ENCODE measurements at regions not wholly inside any gene's neighbourhood (a gene's known extent, or its start where the extent isn't known, plus 50 kb on each side); places are given as distances from the start of the nearest gene placed in this dataset.

GRCh38 chr11:128201009-128201408, 386.3 kb downstream of the ETS1 start:
- H3K9me3 ChIP-seq: no peaks in the 10 kb centered on the region
- no peak overlapping the region for H3K27ac ChIP-seq (ENCODE audit: low read depth in 2 of 2, low read length in 1 of 2)
- H3K4me1 ChIP-seq (ENCODE audit: control insufficient read depth in 1 of 2, insufficient read depth in 2 of 2, low read depth in 1 of 2, low read length in 1 of 2): peaks cover 0 to 9% of the 10 kb centered on the region in 2 experiments; a peak in 2 of 4 replicates
- 79% methylated on average over 5 of the region's 5 CpGs for WGBS (ENCODE audit: low lambda C conversion rate)
- H3K4me3 ChIP-seq (ENCODE audit: low read depth in 2 of 2, low read length in 1 of 2): no peak overlapping the region
- H3K9ac ChIP-seq: no peak overlapping the region
- no peaks in the 10 kb centered on the region for H3K27me3 ChIP-seq (ENCODE audit: insufficient read depth)
- no peak for DNase-seq
- CTCF ChIA-PET: no interaction called here
- H3K4me2 ChIP-seq: no peak overlapping the region
- TF ChIP-seq RCOR1 (IDR thresholded peaks at IDR 0.05; ENCODE audit: low read length): no peak
- no peak for TF ChIP-seq REST (IDR thresholded peaks at IDR 0.05; ENCODE audit: low read depth, low read length)
- no peak for TF ChIP-seq SMC3 (IDR thresholded peaks at IDR 0.05; ENCODE audit: low read depth, low read length)
- no peak for TF ChIP-seq GABPA (IDR thresholded peaks at IDR 0.05; ENCODE audit: low read depth)
- TF ChIP-seq FOXM1 (IDR thresholded peaks at IDR 0.05; ENCODE audit: low read depth): no peak
- no peak for TF ChIP-seq EZH2phosphoT487 (IDR thresholded peaks at IDR 0.05; ENCODE audit: borderline replicate concordance, low read depth)
- no peak for TF ChIP-seq RFX5 (IDR thresholded peaks at IDR 0.05; ENCODE audit: low read length)
- no peak for TF ChIP-seq JUND (IDR thresholded peaks at IDR 0.05)
- no peak for TF ChIP-seq MEF2A (IDR thresholded peaks at IDR 0.05; ENCODE audit: borderline replicate concordance, low read depth)
- no peak for TF ChIP-seq GATA2 (CRISPR knock-in tag; IDR thresholded peaks at IDR 0.05)
- no peak for TF ChIP-seq USF2 (IDR thresholded peaks at IDR 0.05; ENCODE audit: borderline replicate concordance, low read depth, low read length)
- no peak for TF ChIP-seq CTCF (IDR thresholded peaks at IDR 0.05)
- TF ChIP-seq PBX3 (IDR thresholded peaks at IDR 0.05): no peak
- TF ChIP-seq IRF3 (IDR thresholded peaks at IDR 0.05; ENCODE audit: low read depth, low read length): no peak
- no peaks in the 10 kb centered on the region for H3F3A ChIP-seq (replicated peaks; ENCODE audit: insufficient read depth)
- no peaks in the 10 kb centered on the region for H4K20me1 ChIP-seq (ENCODE audit: insufficient read depth)
- POLR2A ChIA-PET: no interaction called here
- peaks cover 0 to 4% of the 10 kb centered on the region in 2 experiments for H3K36me3 ChIP-seq (replicated peaks in 1 of 2; ENCODE audit: control insufficient read depth in 1 of 2, insufficient read depth in 2 of 2, low read length in 1 of 2)
- H3K9me2 ChIP-seq: no peaks in the 10 kb centered on the region
- H3K79me2 ChIP-seq (ENCODE audit: insufficient read depth): no peaks in the 10 kb centered on the region
- H2AFZ ChIP-seq (ENCODE audit: low read depth): no peak overlapping the region

Data from SK-N-SH (cell line).